ENCODE measurements at regions not wholly inside any gene's neighbourhood (a gene's known extent, or its start where the extent isn't known, plus 50 kb on each side); places are given as distances from the start of the nearest gene placed in this dataset.
A peak's percentile ranks its signal among the peaks of the same experiment; 100 is the strongest.
"Not testable (repeated sequence)": the region's sequence is repeated elsewhere in the genome, so short reads cannot be mapped to it uniquely, and the experiment has no call there.

GRCh38 chr3:5505163-5505562 is 317.7 kb downstream of the EDEM1 start:
- H3K4me1 ChIP-seq (ENCODE audit: control insufficient read depth, insufficient read depth, low read length) = no peaks in the 10 kb centered on the region
- Mint-ChIP-seq H3K36me3 (ENCODE audit: low read depth) (no peaks in the 10 kb centered on the region), H3K27ac (no peak overlapping the region), H3K9me3 (peaks cover 35% of the 10 kb centered on the region), H3K4me1 (no peaks in the 10 kb centered on the region), H3K27me3 (ENCODE audit: insufficient read depth) (no peaks in the 10 kb centered on the region), H3K4me3 (no peak overlapping the region)
- H3K4me3 ChIP-seq (ENCODE audit: low read length) = no peak overlapping the region
- WGBS, 2 experiments (ENCODE audit: insufficient coverage in 1 of 2, insufficient read length in 1 of 2) = 75 to 83% methylated on average over 3 of the region's 3 CpGs
- no peak overlapping the region for H3K9ac ChIP-seq (ENCODE audit: extremely low read depth, low read length, poor library complexity, severe bottlenecking)
- peaks cover 36% of the 10 kb centered on the region for H3K9me3 ChIP-seq (ENCODE audit: control insufficient read depth, low read length)
- H3K36me3 ChIP-seq (ENCODE audit: control insufficient read depth, insufficient read depth, low read length) = no peaks in the 10 kb centered on the region
- no peak overlapping the region for H3K27ac ChIP-seq (ENCODE audit: low read depth, low read length)
- no peak for DNase-seq
- H3K27me3 ChIP-seq (ENCODE audit: control insufficient read depth, insufficient read depth, low read length, poor library complexity, severe bottlenecking) = no peaks in the 10 kb centered on the region
- TF ChIP-seq CTCF (conservative IDR thresholded peaks at IDR 0.05) = no peak

GRCh38 chr3:5505997-5506396 is 318.5 kb downstream of the EDEM1 start:
- no peak for DNase-seq
- H3K4me3 Mint-ChIP-seq = no peak overlapping the region
- 90 to 91% methylated on average over 1 to 2 of the region's 2 CpGs for WGBS, 2 experiments (ENCODE audit: insufficient coverage in 1 of 2, insufficient read length in 1 of 2)
- H3K27ac Mint-ChIP-seq = no peak overlapping the region
- TF ChIP-seq CTCF (conservative IDR thresholded peaks at IDR 0.05) = no peak
- no peak overlapping the region for H3K9ac ChIP-seq (ENCODE audit: extremely low read depth, low read length, poor library complexity, severe bottlenecking)
- no peaks in the 10 kb centered on the region for H3K36me3 Mint-ChIP-seq (ENCODE audit: low read depth)
- no peaks in the 10 kb centered on the region for H3K4me1 Mint-ChIP-seq
- no peak overlapping the region for H3K27ac ChIP-seq (ENCODE audit: low read depth, low read length)
- no peaks in the 10 kb centered on the region for H3K27me3 Mint-ChIP-seq (ENCODE audit: insufficient read depth)
- H3K36me3 ChIP-seq (ENCODE audit: control insufficient read depth, insufficient read depth, low read length) = no peaks in the 10 kb centered on the region
- no peak overlapping the region for H3K4me3 ChIP-seq (ENCODE audit: low read length)
- H3K4me1 ChIP-seq (ENCODE audit: control insufficient read depth, insufficient read depth, low read length) = no peaks in the 10 kb centered on the region
- peaks cover 37% of the 10 kb centered on the region for H3K9me3 Mint-ChIP-seq
- peaks cover 44% of the 10 kb centered on the region for H3K9me3 ChIP-seq (ENCODE audit: control insufficient read depth, low read length)
- no peaks in the 10 kb centered on the region for H3K27me3 ChIP-seq (ENCODE audit: control insufficient read depth, insufficient read depth, low read length, poor library complexity, severe bottlenecking)

GRCh38 chr3:5508860-5509259 is 321.4 kb downstream of the EDEM1 start:
- not testable (repeated sequence) for H3K27me3 Mint-ChIP-seq (ENCODE audit: insufficient read depth); DNase-seq; H3K36me3 ChIP-seq (ENCODE audit: control insufficient read depth, insufficient read depth, low read length); H3K27ac ChIP-seq (ENCODE audit: low read depth, low read length); H3K27ac Mint-ChIP-seq; H3K4me1 ChIP-seq (ENCODE audit: control insufficient read depth, insufficient read depth, low read length); H3K4me1 Mint-ChIP-seq; H3K9ac ChIP-seq (ENCODE audit: extremely low read depth, low read length, poor library complexity, severe bottlenecking); H3K27me3 ChIP-seq (ENCODE audit: control insufficient read depth, insufficient read depth, low read length, poor library complexity, severe bottlenecking); H3K36me3 Mint-ChIP-seq (ENCODE audit: low read depth); H3K4me3 Mint-ChIP-seq
- 80 to 83% methylated on average over 1 to 3 of the region's 3 CpGs for WGBS, 2 experiments (ENCODE audit: insufficient coverage in 1 of 2, insufficient read length in 1 of 2)
- peaks cover 53% of the 10 kb centered on the region for H3K9me3 Mint-ChIP-seq
- H3K9me3 ChIP-seq (ENCODE audit: control insufficient read depth, low read length) = peaks cover 44% of the 10 kb centered on the region
- H3K4me3 ChIP-seq (ENCODE audit: low read length) = peak overlapping the region; percentile 12

GRCh38 chr3:5510300-5510699 is 322.8 kb downstream of the EDEM1 start:
- Histone ChIP-seq H3K27me3 (ENCODE audit: control insufficient read depth, insufficient read depth, low read length, poor library complexity, severe bottlenecking) (no peaks in the 10 kb centered on the region), H3K9me3 (ENCODE audit: control insufficient read depth, low read length) (peaks cover 44% of the 10 kb centered on the region), H3K4me1 (ENCODE audit: control insufficient read depth, insufficient read depth, low read length) (no peaks in the 10 kb centered on the region), H3K9ac (ENCODE audit: extremely low read depth, low read length, poor library complexity, severe bottlenecking) (no peak overlapping the region), H3K36me3 (ENCODE audit: control insufficient read depth, insufficient read depth, low read length) (no peaks in the 10 kb centered on the region), H3K4me3 (ENCODE audit: low read length) (no peak overlapping the region), H3K27ac (ENCODE audit: low read depth, low read length) (no peak overlapping the region)
- H3K36me3 Mint-ChIP-seq (ENCODE audit: low read depth) = no peaks in the 10 kb centered on the region
- H3K4me3 Mint-ChIP-seq = no peak overlapping the region
- no peaks in the 10 kb centered on the region for H3K27me3 Mint-ChIP-seq (ENCODE audit: insufficient read depth)
- peak; percentile 55 for DNase-seq
- 70 to 84% methylated on average over 2 to 5 of the region's 5 CpGs for WGBS, 2 experiments (ENCODE audit: insufficient coverage in 1 of 2, insufficient read length in 1 of 2)
- TF ChIP-seq CTCF (conservative IDR thresholded peaks at IDR 0.05) = no peak
- H3K4me1 Mint-ChIP-seq = no peaks in the 10 kb centered on the region
- peaks cover 59% of the 10 kb centered on the region for H3K9me3 Mint-ChIP-seq
- H3K27ac Mint-ChIP-seq = no peak overlapping the region

Data from endodermal cell (in vitro differentiated cells).